HG02840 (cell line): ENCODE measurements at regions not wholly inside any gene's neighbourhood (a gene's known extent, or its start where the extent isn't known, plus 50 kb on each side); places are given as distances from the start of the nearest gene placed in this dataset.

Experiments
- ATAC-seq: cut with Tn5 transposase; IDR thresholded peaks from one replicate; pipeline ENCODE4 v1.9.1; 2021; ENCODE audit warnings: mild to moderate bottlenecking, moderate library complexity, moderate number of reproducible peaks; ENCODE audit not compliant: unreplicated experiment, low FRiP score

DNA sequence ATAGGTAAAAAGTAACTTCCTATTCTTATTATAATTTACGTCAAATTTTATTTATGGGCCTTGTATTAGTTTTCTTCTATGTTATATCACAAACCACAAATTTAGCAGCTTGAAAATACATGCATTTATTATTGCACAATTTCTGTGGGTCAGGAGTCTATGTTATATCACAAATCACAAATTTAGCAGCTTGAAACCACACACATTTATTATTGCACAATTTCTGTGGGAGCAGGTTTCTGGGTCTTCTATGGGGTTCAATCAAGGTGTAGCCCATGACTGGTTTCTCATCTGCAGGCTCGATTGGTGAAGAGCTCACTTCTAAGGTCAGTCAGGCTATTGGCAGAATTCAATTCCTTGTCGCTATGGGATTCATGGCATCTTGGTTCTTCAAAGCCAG lies 332.7 kb upstream of the HAND2 start:
- ATAC-seq = no peak

DNA sequence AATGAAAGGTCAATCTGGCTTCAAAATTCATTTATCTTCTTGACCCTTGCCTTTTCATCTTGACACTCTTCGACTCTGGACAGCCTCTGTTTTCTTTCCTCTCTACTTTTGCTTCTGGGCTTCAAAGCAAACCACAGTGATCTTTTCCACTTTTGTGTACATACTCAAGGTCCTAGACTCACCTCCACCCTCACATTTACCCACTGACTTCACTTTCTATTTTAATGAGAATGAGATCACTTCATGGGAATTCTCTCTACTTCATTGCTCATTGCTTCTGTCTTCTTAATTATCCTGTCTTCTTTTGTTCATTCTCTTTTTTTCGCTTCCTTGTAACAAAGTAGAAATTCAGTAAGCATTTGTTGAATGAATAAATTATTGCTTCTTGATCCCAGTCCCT lies 330.1 kb upstream of the HAND2 start:
- ATAC-seq = no peak

DNA sequence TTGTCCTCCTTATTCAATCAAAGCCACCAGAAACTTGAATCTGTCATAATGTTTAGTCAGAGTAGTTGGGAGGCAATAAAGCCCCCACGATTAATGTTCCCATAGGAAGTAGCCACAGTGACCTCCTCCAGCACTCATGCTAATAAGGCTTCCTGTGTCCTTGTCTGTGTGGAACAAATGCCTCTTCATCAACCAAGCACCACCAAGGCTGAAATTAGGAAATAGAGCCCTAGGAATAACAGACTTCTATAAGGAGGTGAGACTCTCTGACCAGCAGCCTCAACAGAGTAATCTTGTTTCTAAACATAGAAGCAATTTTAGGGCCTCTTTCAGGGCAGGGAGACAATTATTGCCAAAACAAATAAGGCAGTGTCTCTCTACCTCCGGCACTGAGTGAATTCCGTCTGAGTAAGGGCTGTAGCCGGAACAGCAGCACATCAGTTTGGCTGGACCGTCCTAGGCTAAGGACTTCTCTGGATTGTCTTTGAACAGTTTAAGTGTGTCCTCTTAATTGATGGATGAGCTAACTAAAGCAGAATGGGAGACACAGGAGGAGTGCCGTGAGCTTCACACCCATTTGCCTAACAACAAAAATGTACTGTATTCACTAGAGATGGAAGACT lies 329.2 kb upstream of the HAND2 start:
- no peak for ATAC-seq

DNA sequence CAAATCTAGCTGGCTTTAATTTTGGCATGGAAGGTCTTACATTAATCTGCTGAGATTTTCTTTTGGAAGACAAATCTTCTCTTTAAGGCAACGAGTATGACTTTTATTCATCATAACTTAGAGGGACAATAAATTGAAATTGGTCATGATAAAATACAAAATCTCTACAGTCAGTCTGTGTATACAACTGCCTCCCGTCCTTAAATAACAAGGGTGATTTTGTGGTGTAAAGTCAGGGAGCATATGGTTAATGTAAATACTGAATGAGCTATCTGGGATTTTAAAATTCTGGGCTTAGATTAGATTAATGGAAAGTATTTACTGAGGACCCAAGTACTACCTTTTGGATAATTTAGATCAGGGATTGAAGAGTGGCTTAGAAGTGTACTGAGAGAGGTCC lies 328.4 kb upstream of the HAND2 start:
- ATAC-seq = no peak

DNA sequence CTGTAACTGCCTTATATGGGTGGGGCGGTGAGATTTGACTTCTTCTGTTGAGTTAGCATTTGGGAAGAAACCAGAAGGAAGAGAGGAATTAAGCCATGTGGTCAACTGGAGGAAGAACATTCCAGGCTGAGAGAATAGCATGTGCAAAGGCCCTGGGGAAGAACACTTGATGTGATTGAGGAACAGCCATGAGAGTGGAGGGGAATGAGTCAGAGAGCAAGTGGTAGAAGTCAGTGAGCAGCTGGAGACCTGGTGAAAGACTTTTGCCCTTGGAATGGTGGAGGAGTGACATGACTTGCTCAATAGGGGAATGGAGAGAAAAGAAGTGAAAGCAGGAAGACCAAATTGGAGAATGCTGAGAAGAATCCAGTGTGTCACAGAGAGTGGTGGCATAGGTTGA lies 327.8 kb upstream of the HAND2 start:
- no peak for ATAC-seq

DNA sequence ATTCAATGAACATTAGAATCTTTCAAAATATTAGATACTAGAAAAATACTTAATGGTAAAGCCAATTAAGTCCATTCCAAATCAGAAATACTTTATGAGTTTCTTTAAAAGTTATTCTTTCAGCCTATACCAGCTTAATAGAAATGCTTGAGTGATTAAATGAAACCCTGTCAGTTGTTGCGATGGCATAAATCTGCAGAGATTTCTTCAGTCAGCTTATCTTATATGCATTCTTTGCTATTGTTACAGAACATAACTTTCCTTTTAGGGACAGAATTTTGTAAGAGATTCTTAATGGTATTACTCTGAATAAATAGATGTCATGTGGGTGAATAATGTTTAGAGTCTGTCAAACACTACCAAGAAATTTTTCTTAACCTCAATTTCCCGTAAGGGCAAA lies 325.0 kb upstream of the HAND2 start:
- no peak for ATAC-seq

- ATAC-seq = no peak
These were observed 322.7 kb upstream of the HAND2 start for GRCh38 chr4:173852775-173853174.

DNA sequence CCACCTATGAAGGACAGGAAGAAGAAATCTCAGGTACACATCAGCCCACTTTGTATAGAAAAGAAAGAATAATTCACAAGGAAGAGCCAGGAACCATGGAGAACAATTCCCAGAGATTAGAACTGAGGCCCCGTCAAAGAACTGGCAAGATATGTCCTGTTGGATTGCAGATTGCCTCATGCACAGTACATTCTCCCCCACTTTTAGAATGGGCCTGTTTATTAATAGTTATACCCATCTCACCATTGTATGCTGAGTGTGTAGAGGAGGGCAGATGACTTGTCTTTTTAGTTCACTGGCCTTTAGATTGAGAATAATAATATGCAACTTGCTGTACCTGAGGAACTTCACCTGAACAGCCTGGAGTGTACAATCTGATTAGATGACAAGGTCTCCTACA lies 315.6 kb upstream of the HAND2 start:
- no peak for ATAC-seq

DNA sequence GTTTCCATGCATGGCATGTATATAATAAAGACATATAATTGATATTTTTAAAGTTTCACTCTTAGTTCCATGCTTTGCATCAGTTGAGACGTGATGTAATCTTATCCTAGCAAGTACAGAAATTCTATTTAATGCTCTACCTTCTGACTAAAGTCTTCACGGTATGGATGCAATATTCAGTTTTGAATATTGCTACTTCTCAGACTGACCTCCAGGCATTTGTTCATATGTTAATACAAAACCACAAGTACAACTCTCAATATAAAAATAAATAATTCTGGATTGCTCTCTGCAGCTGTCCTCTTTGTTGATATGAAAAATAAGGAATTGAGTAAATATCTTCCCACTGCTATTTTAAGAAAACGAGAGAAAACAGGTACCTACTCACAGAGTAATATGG lies 309.8 kb upstream of the HAND2 start:
- ATAC-seq = no peak

DNA sequence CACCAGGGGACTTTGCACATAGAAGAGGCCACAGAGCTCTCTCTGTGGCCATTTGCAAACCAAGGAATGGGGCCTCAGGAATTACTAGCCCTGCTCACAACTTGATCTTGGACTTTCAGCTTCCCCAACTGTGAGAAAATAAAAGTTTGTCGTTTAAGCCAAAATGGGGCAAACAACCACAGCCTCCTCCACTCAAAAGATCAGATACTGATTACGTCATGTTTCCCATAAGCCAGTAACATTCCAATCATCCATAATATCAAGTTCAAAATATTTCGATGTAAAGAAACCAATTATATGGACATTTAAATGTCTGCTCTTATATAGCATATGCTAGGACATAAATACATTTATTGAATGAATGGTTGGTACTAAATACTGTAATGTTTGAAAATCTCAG lies 307.5 kb upstream of the HAND2 start:
- ATAC-seq = no peak

GRCh38 chr4:173835903-173836302 lies 305.9 kb upstream of the HAND2 start:
- no peak for ATAC-seq

- ATAC-seq = no peak
These were observed 304.1 kb upstream of the HAND2 start for GRCh38 chr4:173834151-173834550.

DNA sequence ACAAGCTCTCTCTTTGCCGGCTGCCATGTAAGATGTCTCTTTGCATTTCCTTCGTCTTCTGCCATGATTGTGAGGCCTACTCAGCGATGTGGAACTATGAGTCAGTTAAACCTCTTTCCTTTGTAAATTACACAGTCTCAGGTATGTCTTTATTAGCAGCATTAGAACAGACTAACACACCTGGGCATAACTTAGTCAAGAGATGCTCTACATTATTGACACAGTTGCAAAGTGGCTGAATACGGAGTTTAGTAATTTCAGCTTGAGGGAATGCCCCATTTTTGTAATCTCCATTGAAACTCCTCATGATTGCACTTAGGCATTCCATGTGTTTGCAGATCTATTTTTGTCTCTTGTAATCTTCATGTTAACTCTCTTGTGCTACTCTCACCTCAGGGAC lies 299.5 kb upstream of the HAND2 start:
- ATAC-seq = no peak

DNA sequence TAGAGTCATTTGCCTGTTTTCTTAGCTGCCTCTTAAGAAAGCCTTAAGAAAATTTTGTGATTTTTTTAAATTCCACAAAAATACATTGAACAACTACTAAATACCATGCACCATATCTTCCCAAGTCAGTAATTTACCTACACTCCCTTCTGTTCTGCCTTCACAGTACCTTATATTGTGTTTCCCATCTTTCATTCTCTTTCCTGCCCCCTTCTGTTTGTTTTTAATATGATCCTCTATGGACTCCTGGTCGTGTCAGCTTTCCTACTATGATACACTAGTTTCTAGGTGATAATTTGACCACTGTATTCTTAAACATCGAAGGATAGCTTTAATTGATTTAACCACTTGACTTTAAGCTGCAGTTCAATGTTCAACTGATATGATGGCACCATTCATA lies 297.7 kb upstream of the HAND2 start:
- no peak for ATAC-seq

DNA sequence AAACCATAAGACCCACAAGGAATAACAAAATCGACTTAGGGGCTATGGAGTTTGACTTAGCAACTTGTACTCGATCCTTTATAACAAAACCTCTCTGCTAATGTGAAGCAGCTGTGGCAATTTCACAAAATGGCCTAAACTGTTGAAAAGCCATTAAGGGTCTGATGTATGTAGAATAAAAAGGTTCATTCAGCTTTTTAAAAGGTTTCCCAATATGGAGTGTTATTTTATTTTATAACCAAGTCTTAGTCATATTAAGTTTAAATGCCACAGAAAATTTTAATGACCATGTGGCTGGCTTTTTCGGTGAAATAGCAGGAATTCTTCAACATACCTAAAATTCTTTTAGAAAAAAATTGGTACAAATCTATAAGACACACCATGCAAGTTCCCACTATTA lies 291.8 kb upstream of the HAND2 start:
- no peak for ATAC-seq

- no peak for ATAC-seq
These were observed 291.0 kb upstream of the HAND2 start for GRCh38 chr4:173821036-173821435.

DNA sequence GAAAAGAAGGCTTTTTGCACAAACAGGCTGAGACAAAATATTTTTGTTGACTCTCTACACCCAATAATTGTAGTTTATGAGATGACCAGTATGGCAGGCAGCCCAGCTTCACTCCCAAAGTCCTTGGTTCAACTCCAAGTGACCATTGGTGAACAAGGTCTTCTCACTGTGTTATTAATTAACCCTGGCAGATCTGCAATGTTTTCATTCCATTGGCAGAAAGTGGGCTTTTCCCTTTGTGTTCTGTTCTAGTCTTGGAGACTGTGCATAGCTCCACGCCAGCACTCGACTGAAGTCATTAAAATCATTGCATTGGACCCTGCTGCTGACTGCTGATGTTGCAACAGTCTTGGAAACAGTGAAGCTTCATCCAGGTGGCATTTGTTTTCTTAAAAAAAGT lies 277.3 kb upstream of the HAND2 start:
- ATAC-seq = no peak

- ATAC-seq = no peak
These were observed 275.9 kb upstream of the HAND2 start for GRCh38 chr4:173805884-173806283.

GRCh38 chr4:173802662-173803022 lies 272.6 kb upstream of the HAND2 start:
- ATAC-seq = no peak

DNA sequence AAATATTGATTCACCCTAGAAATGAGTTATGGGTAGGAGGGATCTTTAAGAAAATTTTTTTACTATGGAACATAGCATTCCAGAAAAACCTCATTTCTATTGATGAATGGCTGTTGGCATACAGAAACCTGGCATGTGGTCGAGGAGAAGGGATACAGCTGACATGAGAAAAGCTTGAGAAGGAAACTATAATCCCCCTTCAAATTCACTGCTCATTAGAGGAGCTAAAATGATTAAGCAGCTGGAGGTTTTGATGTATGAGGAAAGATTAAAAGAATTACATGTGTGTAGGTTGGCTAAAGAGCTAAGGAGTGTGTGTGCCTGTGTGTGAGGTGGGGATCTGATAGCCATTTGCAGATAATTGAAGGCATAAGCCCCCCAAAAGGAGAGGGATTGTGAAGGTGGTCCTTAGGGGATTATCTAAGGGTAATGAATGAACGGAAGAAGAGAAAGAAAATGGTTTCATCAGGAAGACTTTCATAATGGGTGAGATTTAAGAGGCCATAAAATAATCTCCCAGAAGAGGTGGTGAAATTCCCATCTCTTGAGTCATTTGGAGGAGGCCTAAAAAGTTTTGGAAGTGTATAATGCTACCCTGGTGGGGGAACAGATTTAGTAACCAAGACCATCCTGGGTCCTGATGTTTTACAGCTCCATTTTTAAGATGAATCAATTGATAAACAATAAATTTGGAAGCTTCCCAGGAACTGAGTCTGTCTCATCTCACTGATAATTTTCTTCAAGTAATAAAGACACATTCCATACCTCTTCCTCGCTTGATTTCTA lies 272.0 kb upstream of the HAND2 start:
- no peak for ATAC-seq

- ATAC-seq = no peak
These were observed 271.3 kb upstream of the HAND2 start for GRCh38 chr4:173801361-173801760.

GRCh38 chr4:173797296-173797695 lies 267.3 kb upstream of the HAND2 start:
- ATAC-seq = no peak
